ENCODE measurements at regions not wholly inside any gene's neighbourhood (a gene's known extent, or its start where the extent isn't known, plus 50 kb on each side); places are given as distances from the start of the nearest gene placed in this dataset.

- Mint-ChIP-seq H3K27ac (no peak overlapping the region), H3K9me3 (no peaks in the 10 kb centered on the region), H3K36me3 (ENCODE audit: low read depth) (no peaks in the 10 kb centered on the region)
Measured at GRCh38 chr7:8829100-8829499, 395.7 kb downstream of the NXPH1 start.

GRCh38 chr7:8831376-8831775 lies 398.0 kb downstream of the NXPH1 start:
- Mint-ChIP-seq H3K4me3 (no peak overlapping the region), H3K4me1 (no peaks in the 10 kb centered on the region), H3K9me3 (no peaks in the 10 kb centered on the region), H3K27me3 (ENCODE audit: low read depth) (peaks cover 3% of the 10 kb centered on the region), H3K27ac (no peak overlapping the region), H3K36me3 (ENCODE audit: low read depth) (no peaks in the 10 kb centered on the region)
- TF ChIP-seq CTCF (IDR thresholded peaks at IDR 0.05; ENCODE audit: unreplicated experiment in 3 of 3), result no peak

More at GRCh38 chr7:8829100-8829499, 395.7 kb downstream of the NXPH1 start:
- H3K27me3 Mint-ChIP-seq (ENCODE audit: low read depth), result peaks cover 3% of the 10 kb centered on the region
- H3K4me1 Mint-ChIP-seq, result no peaks in the 10 kb centered on the region
- no peak for TF ChIP-seq CTCF (IDR thresholded peaks at IDR 0.05; ENCODE audit: unreplicated experiment in 3 of 3)
- no peak overlapping the region for H3K4me3 Mint-ChIP-seq

- Mint-ChIP-seq H3K27ac (no peak overlapping the region), H3K9me3 (no peaks in the 10 kb centered on the region), H3K4me1 (no peaks in the 10 kb centered on the region), H3K36me3 (ENCODE audit: low read depth) (no peaks in the 10 kb centered on the region), H3K4me3 (no peak overlapping the region), H3K27me3 (ENCODE audit: low read depth) (peaks cover 2% of the 10 kb centered on the region)
- TF ChIP-seq CTCF (IDR thresholded peaks at IDR 0.05; ENCODE audit: unreplicated experiment in 3 of 3), result no peak
Measured at GRCh38 chr7:8833355-8833754, 399.9 kb downstream of the NXPH1 start.

GRCh38 chr7:8841171-8841570 lies 407.8 kb downstream of the NXPH1 start:
- Mint-ChIP-seq H3K27ac (no peak overlapping the region), H3K4me3 (no peak overlapping the region)
- no peak for TF ChIP-seq CTCF (IDR thresholded peaks at IDR 0.05; ENCODE audit: unreplicated experiment in 3 of 3)

GRCh38 chr7:8871716-8872115 lies 438.3 kb downstream of the NXPH1 start:
- Mint-ChIP-seq H3K4me1 (no peaks in the 10 kb centered on the region), H3K27ac (no peak overlapping the region), H3K9me3 (no peaks in the 10 kb centered on the region), H3K27me3 (ENCODE audit: low read depth) (no peaks in the 10 kb centered on the region), H3K36me3 (ENCODE audit: low read depth) (no peaks in the 10 kb centered on the region), H3K4me3 (no peak overlapping the region)
- no peak for TF ChIP-seq CTCF (IDR thresholded peaks at IDR 0.05; ENCODE audit: unreplicated experiment in 3 of 3)

More at GRCh38 chr7:8841171-8841570, 407.8 kb downstream of the NXPH1 start:
- Mint-ChIP-seq H3K9me3 (no peaks in the 10 kb centered on the region), H3K4me1 (no peaks in the 10 kb centered on the region), H3K36me3 (ENCODE audit: low read depth) (no peaks in the 10 kb centered on the region), H3K27me3 (ENCODE audit: low read depth) (no peaks in the 10 kb centered on the region)

GRCh38 chr7:8881916-8882315 lies 448.5 kb downstream of the NXPH1 start:
- TF ChIP-seq CTCF (IDR thresholded peaks at IDR 0.05; ENCODE audit: unreplicated experiment in 3 of 3), result no peak
- H3K36me3 Mint-ChIP-seq (ENCODE audit: low read depth), result no peaks in the 10 kb centered on the region
- peaks cover 2% of the 10 kb centered on the region for H3K9me3 Mint-ChIP-seq
- H3K4me3 Mint-ChIP-seq, result no peak overlapping the region
- H3K27me3 Mint-ChIP-seq (ENCODE audit: low read depth), result no peaks in the 10 kb centered on the region
- no peak overlapping the region for H3K27ac Mint-ChIP-seq
- H3K4me1 Mint-ChIP-seq, result no peaks in the 10 kb centered on the region
